ENCODE measurements at regions not wholly inside any gene's neighbourhood (a gene's known extent, or its start where the extent isn't known, plus 50 kb on each side); places are given as distances from the start of the nearest gene placed in this dataset.

- no peak for TF ChIP-seq CTCF (IDR thresholded peaks at IDR 0.05; ENCODE audit: unreplicated experiment)
- H3K36me3 Mint-ChIP-seq (ENCODE audit: insufficient read depth, unreplicated experiment): no peaks in the 10 kb centered on the region
- no peaks in the 10 kb centered on the region for H3K9me3 Mint-ChIP-seq (ENCODE audit: unreplicated experiment)
- no peak overlapping the region for H3K4me3 Mint-ChIP-seq (ENCODE audit: unreplicated experiment)
- intact Hi-C loops (cut with micrococcal nuclease): no loop called here
- BruUV-seq (replicated peaks): no TSS peak
- no peak for DNase-seq (ENCODE audit: unreplicated experiment)
- no peaks in the 10 kb centered on the region for H3K27me3 Mint-ChIP-seq (ENCODE audit: insufficient read depth, unreplicated experiment)
- CTCF ChIA-PET: interaction anchor here (0.6 kb wide), 1 partner anchor 102 kb away, joined by 3 read pairs; no protein-coding TSS in a partner anchor
- no peak overlapping the region for H3K27ac Mint-ChIP-seq (ENCODE audit: low read depth, unreplicated experiment)
- POLR2A ChIA-PET: no interaction called here
- no peaks in the 10 kb centered on the region for H3K4me1 Mint-ChIP-seq (ENCODE audit: insufficient read depth, unreplicated experiment)
Observed at GRCh38 chr1:55541296-55541695, 326.1 kb upstream of the USP24 start.

- no TSS peak for BruUV-seq (replicated peaks)
- H3K27me3 Mint-ChIP-seq (ENCODE audit: insufficient read depth, unreplicated experiment): no peaks in the 10 kb centered on the region
- no peak for TF ChIP-seq CTCF (IDR thresholded peaks at IDR 0.05; ENCODE audit: unreplicated experiment)
- no peak overlapping the region for H3K27ac Mint-ChIP-seq (ENCODE audit: low read depth, unreplicated experiment)
- no peaks in the 10 kb centered on the region for H3K4me1 Mint-ChIP-seq (ENCODE audit: insufficient read depth, unreplicated experiment)
- intact Hi-C loops (cut with micrococcal nuclease): no loop called here
- no peaks in the 10 kb centered on the region for H3K9me3 Mint-ChIP-seq (ENCODE audit: unreplicated experiment)
- CTCF ChIA-PET: interaction anchor here (0.8 kb wide), 1 partner anchor 16 kb away, joined by 4 read pairs; no protein-coding TSS in a partner anchor
- DNase-seq (ENCODE audit: unreplicated experiment): no peak
- H3K36me3 Mint-ChIP-seq (ENCODE audit: insufficient read depth, unreplicated experiment): no peaks in the 10 kb centered on the region
- H3K4me3 Mint-ChIP-seq (ENCODE audit: unreplicated experiment): no peak overlapping the region
- POLR2A ChIA-PET: interaction anchor here (1.3 kb wide), 1 partner anchor 11 kb away, joined by 4 read pairs; no protein-coding TSS in a partner anchor
Observed at GRCh38 chr1:55539652-55540512, 324.7 kb upstream of the USP24 start.

- TF ChIP-seq CTCF (IDR thresholded peaks at IDR 0.05; ENCODE audit: unreplicated experiment): no peak
- Mint-ChIP-seq H3K27me3 (ENCODE audit: insufficient read depth, unreplicated experiment) (no peaks in the 10 kb centered on the region), H3K36me3 (ENCODE audit: insufficient read depth, unreplicated experiment) (no peaks in the 10 kb centered on the region), H3K4me1 (ENCODE audit: insufficient read depth, unreplicated experiment) (no peaks in the 10 kb centered on the region), H3K27ac (ENCODE audit: low read depth, unreplicated experiment) (no peak overlapping the region), H3K4me3 (ENCODE audit: unreplicated experiment) (no peak overlapping the region), H3K9me3 (ENCODE audit: unreplicated experiment) (no peaks in the 10 kb centered on the region)
- CTCF ChIA-PET: no interaction called here
- intact Hi-C loops (cut with micrococcal nuclease): no loop called here
- POLR2A ChIA-PET: no interaction called here
- no TSS peak for BruUV-seq (replicated peaks)
- no peak for DNase-seq (ENCODE audit: unreplicated experiment)
Observed at GRCh38 chr1:55538428-55538827, 323.3 kb upstream of the USP24 start.

- intact Hi-C loops (cut with micrococcal nuclease): no loop called here
Observed at GRCh38 chr1:55536545-55536865, 321.3 kb upstream of the USP24 start.

More at GRCh38 chr1:55536545-55536865, 321.3 kb upstream of the USP24 start:
- ChIA-PET CTCF (no interaction called here), POLR2A (interaction anchor here (0.9 kb wide), 1 partner anchor 316 kb away, joined by 3 read pairs; no protein-coding TSS in a partner anchor)
- H3K27me3 Mint-ChIP-seq (ENCODE audit: insufficient read depth, unreplicated experiment): no peaks in the 10 kb centered on the region
- peaks cover 3% of the 10 kb centered on the region for H3K4me1 Mint-ChIP-seq (ENCODE audit: insufficient read depth, unreplicated experiment)
- H3K36me3 Mint-ChIP-seq (ENCODE audit: insufficient read depth, unreplicated experiment): no peaks in the 10 kb centered on the region
- no peaks in the 10 kb centered on the region for H3K9me3 Mint-ChIP-seq (ENCODE audit: unreplicated experiment)
- no peak for DNase-seq (ENCODE audit: unreplicated experiment)
- no peak overlapping the region for H3K4me3 Mint-ChIP-seq (ENCODE audit: unreplicated experiment)
- TF ChIP-seq CTCF (IDR thresholded peaks at IDR 0.05; ENCODE audit: unreplicated experiment): no peak
- BruUV-seq (replicated peaks): no TSS peak
- H3K27ac Mint-ChIP-seq (ENCODE audit: low read depth, unreplicated experiment): no peak overlapping the region

Data from MCF 10A (cell line).